WTC11 (cell line): ENCODE measurements at regions not wholly inside any gene's neighbourhood (a gene's known extent, or its start where the extent isn't known, plus 50 kb on each side); places are given as distances from the start of the nearest gene placed in this dataset.

Experiments
- ATAC-seq: fragments of 200-7000 bp; cut with Tn5 transposase; 2 replicates; pipeline ENCODE4 v1.10.0; 2021; ENCODE audit warnings: mild to moderate bottlenecking, moderate library complexity
- CTCF ChIA-PET: fragments of 300-600 bp; sonication (Branson Sonifier 250); formaldehyde crosslinking; loops from one replicate; lab custom pipeline; 2021; ENCODE audit warnings: antibody characterized with exemption; lab: Charles Lee
- POLR2A ChIA-PET: fragments of 350-600 bp; sonication (Branson Sonifier 250); formaldehyde crosslinking; loops from one replicate; lab custom pipeline; 2021; ENCODE audit warnings: antibody characterized with exemption; lab: Charles Lee
- DNase-seq: peaks from one replicate; pipeline ENCODE4 v3.0.0; 2021; ENCODE audit warnings: low spot score
- H3K27ac Mint-ChIP-seq: 2 replicates; pipeline ENCODE4 v1.8.0; 2021; ENCODE audit warnings: mixed read lengths
- H3K27me3 Mint-ChIP-seq: 2 replicates; pipeline ENCODE4 v1.8.0; 2021; ENCODE audit warnings: low read depth, mild to moderate bottlenecking, moderate library complexity, mixed read lengths
- H3K36me3 Mint-ChIP-seq: 2 replicates; pipeline ENCODE4 v1.8.0; 2021; ENCODE audit warnings: mixed read lengths
- H3K4me1 Mint-ChIP-seq: 2 replicates; pipeline ENCODE4 v1.8.0; 2022; ENCODE audit warnings: mixed read lengths
- H3K4me3 Mint-ChIP-seq: 2 replicates; pipeline ENCODE4 v1.8.0; 2021; ENCODE audit warnings: mild to moderate bottlenecking, moderate library complexity, mixed read lengths
- H3K9me3 Mint-ChIP-seq: 2 replicates; pipeline ENCODE4 v1.8.0; 2021; ENCODE audit warnings: mixed read lengths
- EMX1 ChIP-seq: fragments of 250-450 bp; sonication (Bioruptor Pico); IDR thresholded peaks from 2 replicates; pipeline ENCODE4 v1.8.0; 2021; ENCODE audit warnings: mild to moderate bottlenecking
- IRF1 ChIP-seq: sonication (generic); formaldehyde crosslinking; IDR thresholded peaks from 2 replicates; pipeline ENCODE4 v1.8.0; 2023; ENCODE audit warnings: missing genetic modification reagents
- MXD4 ChIP-seq: fragments of 250-450 bp; sonication (Bioruptor Pico); IDR thresholded peaks from 2 replicates; pipeline ENCODE4 v1.8.0; 2021; ENCODE audit warnings: mild to moderate bottlenecking, moderate library complexity, borderline replicate concordance
- NFYB ChIP-seq: sonication (generic); formaldehyde crosslinking; conservative IDR thresholded peaks from 2 replicates; pipeline ENCODE4 v1.8.0; 2022; ENCODE audit warnings: low read depth, missing genetic modification reagents
- NR3C1 ChIP-seq: sonication (generic); formaldehyde crosslinking; conservative IDR thresholded peaks from 2 replicates; pipeline ENCODE4 v1.8.1; 2023; ENCODE audit warnings: low read depth, mild to moderate bottlenecking, missing genetic modification reagents
- SP1 ChIP-seq: sonication (generic); formaldehyde crosslinking; conservative IDR thresholded peaks from 2 replicates; pipeline ENCODE4 v1.8.1; 2022; ENCODE audit warnings: missing genetic modification reagents
- TCF7 ChIP-seq: sonication (generic); formaldehyde crosslinking; IDR thresholded peaks from 2 replicates; pipeline ENCODE4 v1.8.0; 2022; ENCODE audit warnings: mild to moderate bottlenecking, low read depth, missing genetic modification reagents, moderate library complexity
- TEAD4 ChIP-seq: sonication (generic); formaldehyde crosslinking; IDR thresholded peaks from 2 replicates; pipeline ENCODE4 v1.8.0; 2022; ENCODE audit warnings: mild to moderate bottlenecking, missing genetic modification reagents
- ZNF121 ChIP-seq: sonication (generic); formaldehyde crosslinking; IDR thresholded peaks from 2 replicates; pipeline ENCODE4 v1.8.0; 2023; ENCODE audit warnings: missing genetic modification reagents
- ZNF396 ChIP-seq: fragments of 250-450 bp; sonication (Bioruptor Pico); IDR thresholded peaks from 2 replicates; pipeline ENCODE4 v1.8.0; 2021; ENCODE audit warnings: mild to moderate bottlenecking, moderate library complexity, borderline replicate concordance
- ZNF416 ChIP-seq: fragments of 250-450 bp; sonication (Bioruptor Pico); IDR thresholded peaks from 2 replicates; pipeline ENCODE4 v1.9.0; 2021; ENCODE audit warnings: mild to moderate bottlenecking, inconsistent platforms
- ZNF425 ChIP-seq: fragments of 250-450 bp; sonication (Bioruptor Pico); conservative IDR thresholded peaks from 2 replicates; pipeline ENCODE4 v1.9.0; 2021; ENCODE audit warnings: mild to moderate bottlenecking
- TF ChIP-seq, protein P1 (sequence below): sonication (generic); formaldehyde crosslinking; IDR thresholded peaks from 2 replicates; pipeline ENCODE4 v1.8.0; 2023; ENCODE audit warnings: mild to moderate bottlenecking, missing genetic modification reagents
- TF ChIP-seq, protein P2 (sequence below): sonication (generic); formaldehyde crosslinking; IDR thresholded peaks from 2 replicates; pipeline ENCODE4 v1.8.1; 2023; ENCODE audit warnings: mild to moderate bottlenecking, missing genetic modification reagents, borderline replicate concordance
- TF ChIP-seq, protein P3 (sequence below): sonication (generic); formaldehyde crosslinking; IDR thresholded peaks from 2 replicates; pipeline ENCODE4 v1.8.1; 2023; ENCODE audit warnings: mild to moderate bottlenecking, missing genetic modification reagents

DNA sequence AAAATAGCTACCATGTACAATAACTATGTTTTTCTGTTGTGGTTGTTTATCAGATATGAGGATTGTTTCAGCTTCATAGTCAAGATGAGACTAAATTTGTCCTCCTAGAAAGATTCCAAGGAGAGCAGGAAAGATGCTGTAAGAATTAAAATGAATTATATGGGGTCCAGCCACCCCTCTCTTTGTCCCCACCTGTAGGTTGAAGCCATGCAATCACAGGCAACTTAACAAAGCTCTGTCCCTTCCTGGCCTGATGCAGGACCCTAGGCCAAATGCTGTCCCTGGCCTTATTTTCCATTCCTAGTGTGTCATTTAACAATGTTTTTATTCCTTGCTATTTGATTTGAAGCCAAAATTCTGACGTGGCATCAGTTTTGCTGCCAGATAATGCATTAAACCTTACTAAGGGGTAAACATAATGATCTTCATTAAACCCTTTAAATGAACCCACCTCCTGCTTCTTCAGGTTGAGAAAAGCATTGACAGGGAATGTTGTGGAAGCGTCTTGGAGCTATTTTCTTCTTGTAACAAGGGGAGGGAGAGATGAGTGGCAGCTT, 240.9 kb upstream of the ZNF521 start (continued):
- TF ChIP-seq, protein P1, sequence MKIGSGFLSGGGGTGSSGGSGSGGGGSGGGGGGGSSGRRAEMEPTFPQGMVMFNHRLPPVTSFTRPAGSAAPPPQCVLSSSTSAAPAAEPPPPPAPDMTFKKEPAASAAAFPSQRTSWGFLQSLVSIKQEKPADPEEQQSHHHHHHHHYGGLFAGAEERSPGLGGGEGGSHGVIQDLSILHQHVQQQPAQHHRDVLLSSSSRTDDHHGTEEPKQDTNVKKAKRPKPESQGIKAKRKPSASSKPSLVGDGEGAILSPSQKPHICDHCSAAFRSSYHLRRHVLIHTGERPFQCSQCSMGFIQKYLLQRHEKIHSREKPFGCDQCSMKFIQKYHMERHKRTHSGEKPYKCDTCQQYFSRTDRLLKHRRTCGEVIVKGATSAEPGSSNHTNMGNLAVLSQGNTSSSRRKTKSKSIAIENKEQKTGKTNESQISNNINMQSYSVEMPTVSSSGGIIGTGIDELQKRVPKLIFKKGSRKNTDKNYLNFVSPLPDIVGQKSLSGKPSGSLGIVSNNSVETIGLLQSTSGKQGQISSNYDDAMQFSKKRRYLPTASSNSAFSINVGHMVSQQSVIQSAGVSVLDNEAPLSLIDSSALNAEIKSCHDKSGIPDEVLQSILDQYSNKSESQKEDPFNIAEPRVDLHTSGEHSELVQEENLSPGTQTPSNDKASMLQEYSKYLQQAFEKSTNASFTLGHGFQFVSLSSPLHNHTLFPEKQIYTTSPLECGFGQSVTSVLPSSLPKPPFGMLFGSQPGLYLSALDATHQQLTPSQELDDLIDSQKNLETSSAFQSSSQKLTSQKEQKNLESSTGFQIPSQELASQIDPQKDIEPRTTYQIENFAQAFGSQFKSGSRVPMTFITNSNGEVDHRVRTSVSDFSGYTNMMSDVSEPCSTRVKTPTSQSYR (CRISPR knock-in tag): no peak
- TF ChIP-seq, protein P2, sequence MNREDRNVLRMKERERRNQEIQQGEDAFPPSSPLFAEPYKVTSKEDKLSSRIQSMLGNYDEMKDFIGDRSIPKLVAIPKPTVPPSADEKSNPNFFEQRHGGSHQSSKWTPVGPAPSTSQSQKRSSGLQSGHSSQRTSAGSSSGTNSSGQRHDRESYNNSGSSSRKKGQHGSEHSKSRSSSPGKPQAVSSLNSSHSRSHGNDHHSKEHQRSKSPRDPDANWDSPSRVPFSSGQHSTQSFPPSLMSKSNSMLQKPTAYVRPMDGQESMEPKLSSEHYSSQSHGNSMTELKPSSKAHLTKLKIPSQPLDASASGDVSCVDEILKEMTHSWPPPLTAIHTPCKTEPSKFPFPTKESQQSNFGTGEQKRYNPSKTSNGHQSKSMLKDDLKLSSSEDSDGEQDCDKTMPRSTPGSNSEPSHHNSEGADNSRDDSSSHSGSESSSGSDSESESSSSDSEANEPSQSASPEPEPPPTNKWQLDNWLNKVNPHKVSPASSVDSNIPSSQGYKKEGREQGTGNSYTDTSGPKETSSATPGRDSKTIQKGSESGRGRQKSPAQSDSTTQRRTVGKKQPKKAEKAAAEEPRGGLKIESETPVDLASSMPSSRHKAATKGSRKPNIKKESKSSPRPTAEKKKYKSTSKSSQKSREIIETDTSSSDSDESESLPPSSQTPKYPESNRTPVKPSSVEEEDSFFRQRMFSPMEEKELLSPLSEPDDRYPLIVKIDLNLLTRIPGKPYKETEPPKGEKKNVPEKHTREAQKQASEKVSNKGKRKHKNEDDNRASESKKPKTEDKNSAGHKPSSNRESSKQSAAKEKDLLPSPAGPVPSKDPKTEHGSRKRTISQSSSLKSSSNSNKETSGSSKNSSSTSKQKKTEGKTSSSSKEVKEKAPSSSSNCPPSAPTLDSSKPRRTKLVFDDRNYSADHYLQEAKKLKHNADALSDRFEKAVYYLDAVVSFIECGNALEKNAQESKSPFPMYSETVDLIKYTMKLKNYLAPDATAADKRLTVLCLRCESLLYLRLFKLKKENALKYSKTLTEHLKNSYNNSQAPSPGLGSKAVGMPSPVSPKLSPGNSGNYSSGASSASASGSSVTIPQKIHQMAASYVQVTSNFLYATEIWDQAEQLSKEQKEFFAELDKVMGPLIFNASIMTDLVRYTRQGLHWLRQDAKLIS (CRISPR knock-in tag): no peak
- TF ChIP-seq TCF7 (CRISPR knock-in tag): no peak

GRCh38 chr18:25590456-25590855, 238.5 kb upstream of the ZNF521 start:
- Mint-ChIP-seq H3K27me3 (no peaks in the 10 kb centered on the region; the same call in 1 of the 2 replicates), H3K27ac (no peak overlapping the region), H3K9me3 (peaks cover 31% of the 10 kb centered on the region), H3K4me3 (no peak overlapping the region), H3K4me1 (peaks cover 12% of the 10 kb centered on the region), H3K36me3 (peaks cover 32% of the 10 kb centered on the region)
- TF ChIP-seq ZNF425 (CRISPR knock-in tag) (no peak), ZNF396 (CRISPR knock-in tag) (no peak), ZNF121 (no peak), NFYB (CRISPR knock-in tag) (no peak), TEAD4 (no peak), IRF1 (CRISPR knock-in tag) (no peak), EMX1 (CRISPR knock-in tag) (no peak), SP1 (CRISPR knock-in tag) (no peak), NR3C1 (CRISPR knock-in tag) (no peak), MXD4 (CRISPR knock-in tag) (no peak), ZNF416 (no peak)
- TF ChIP-seq, protein P3, sequence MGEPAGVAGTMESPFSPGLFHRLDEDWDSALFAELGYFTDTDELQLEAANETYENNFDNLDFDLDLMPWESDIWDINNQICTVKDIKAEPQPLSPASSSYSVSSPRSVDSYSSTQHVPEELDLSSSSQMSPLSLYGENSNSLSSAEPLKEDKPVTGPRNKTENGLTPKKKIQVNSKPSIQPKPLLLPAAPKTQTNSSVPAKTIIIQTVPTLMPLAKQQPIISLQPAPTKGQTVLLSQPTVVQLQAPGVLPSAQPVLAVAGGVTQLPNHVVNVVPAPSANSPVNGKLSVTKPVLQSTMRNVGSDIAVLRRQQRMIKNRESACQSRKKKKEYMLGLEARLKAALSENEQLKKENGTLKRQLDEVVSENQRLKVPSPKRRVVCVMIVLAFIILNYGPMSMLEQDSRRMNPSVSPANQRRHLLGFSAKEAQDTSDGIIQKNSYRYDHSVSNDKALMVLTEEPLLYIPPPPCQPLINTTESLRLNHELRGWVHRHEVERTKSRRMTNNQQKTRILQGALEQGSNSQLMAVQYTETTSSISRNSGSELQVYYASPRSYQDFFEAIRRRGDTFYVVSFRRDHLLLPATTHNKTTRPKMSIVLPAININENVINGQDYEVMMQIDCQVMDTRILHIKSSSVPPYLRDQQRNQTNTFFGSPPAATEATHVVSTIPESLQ: no peak
- ATAC-seq (no peak), DNase-seq (no peak)
- CTCF ChIA-PET: no interaction called here
- POLR2A ChIA-PET: no interaction called here
